OCI-LY1 (cell line): ENCODE measurements at regions not wholly inside any gene's neighbourhood (a gene's known extent, or its start where the extent isn't known, plus 50 kb on each side); places are given as distances from the start of the nearest gene placed in this dataset.

Source experiments
- H2AFZ ChIP-seq: fragments of 200-600 bp; sonication (generic), shearing (Covaris generic); 2 replicates; pipeline ENCODE4 v1.6.0; 2014; ENCODE audit warnings: antibody characterized with exemption, mild to moderate bottlenecking, low read length
- H3F3A ChIP-seq: fragments of 200-600 bp; sonication (generic), shearing (Covaris generic); 2 replicates; pipeline ENCODE4 v1.6.0; 2014; ENCODE audit warnings: mild to moderate bottlenecking, antibody characterized with exemption, low read length, moderate library complexity; ENCODE audit not compliant: insufficient read depth
- H3K27ac ChIP-seq: fragments of 200-600 bp; sonication (generic); 2 replicates; pipeline ENCODE4 v1.5.1; 2014; ENCODE audit warnings: low read length, mixed run types, mild to moderate bottlenecking, low read depth; ENCODE audit not compliant: poor library complexity, severe bottlenecking
- H3K27me3 ChIP-seq: fragments of 200-600 bp; sonication (generic); 2 replicates; pipeline ENCODE4 v1.6.0; 2014; ENCODE audit warnings: antibody characterized with exemption, mild to moderate bottlenecking, low read length, moderate library complexity; ENCODE audit not compliant: insufficient read depth
- H3K36me3 ChIP-seq: fragments of 200-600 bp; sonication (generic); 2 replicates; pipeline ENCODE4 v1.6.1; 2014; ENCODE audit warnings: mild to moderate bottlenecking, antibody characterized with exemption, low read length, moderate library complexity, mixed read lengths; ENCODE audit not compliant: insufficient read depth
- H3K4me1 ChIP-seq: fragments of 200-600 bp; sonication (generic); 2 replicates; pipeline ENCODE4 v1.5.1; 2014; ENCODE audit warnings: mild to moderate bottlenecking, low read length, moderate library complexity; ENCODE audit not compliant: insufficient read depth, severe bottlenecking
- H3K4me2 ChIP-seq: fragments of 200-600 bp; sonication (generic), shearing (Covaris generic); 2 replicates; pipeline ENCODE4 v1.6.1; 2014; ENCODE audit warnings: low read length
- H3K4me3 ChIP-seq: fragments of 200-600 bp; sonication (generic); 2 replicates; pipeline ENCODE4 v1.5.1; 2014; ENCODE audit warnings: low read length, low read depth, mild to moderate bottlenecking, mixed read lengths; ENCODE audit not compliant: poor library complexity, severe bottlenecking
- H3K79me2 ChIP-seq: fragments of 200-600 bp; shearing (Covaris generic); 2 replicates; pipeline ENCODE4 v1.6.1; 2016; ENCODE audit warnings: mixed run types, low read length, mixed read lengths; ENCODE audit not compliant: insufficient read depth
- H3K9ac ChIP-seq: fragments of 200-600 bp; sonication (generic), shearing (Covaris generic); 2 replicates; pipeline ENCODE4 v1.6.1; 2014; ENCODE audit warnings: mild to moderate bottlenecking, low read length, mixed read lengths
- H3K9me2 ChIP-seq: fragments of 200-600 bp; sonication (generic), shearing (Covaris generic); 2 replicates; pipeline ENCODE4 v1.6.1; 2014; ENCODE audit warnings: low read depth, mild to moderate bottlenecking, low read length, mixed read lengths
- H3K9me3 ChIP-seq: fragments of 200-600 bp; shearing (Covaris generic); 2 replicates; pipeline ENCODE4 v1.6.1; 2014; ENCODE audit warnings: low read length, mixed read lengths
- H4K20me1 ChIP-seq: fragments of 200-600 bp; sonication (generic), shearing (Covaris generic); 2 replicates; pipeline ENCODE4 v1.6.0; 2016; ENCODE audit warnings: mild to moderate bottlenecking, low read length; ENCODE audit not compliant: insufficient read depth
- CTCF ChIP-seq: fragments of 200-600 bp; sonication (generic), shearing (Covaris generic); IDR thresholded peaks from 2 replicates; pipeline ENCODE4 v1.5.1; 2017; ENCODE audit warnings: mild to moderate bottlenecking, antibody characterized with exemption, low read length, moderate library complexity, mixed read lengths
- EZH2 ChIP-seq: fragments of 200-600 bp; sonication (generic), shearing (Covaris generic); IDR thresholded peaks from 2 replicates; pipeline ENCODE4 v1.8.0; 2017; ENCODE audit warnings: borderline replicate concordance, mixed run types, mild to moderate bottlenecking, antibody characterized with exemption, low read length, moderate library complexity, mixed read lengths

- no peaks in the 10 kb centered on the region for H3K36me3 ChIP-seq
- peaks cover 11% of the 10 kb centered on the region; the same call in 1 of the 2 replicates for H3K9me3 ChIP-seq
- H3K27me3 ChIP-seq = no peaks in the 10 kb centered on the region
- H3K4me1 ChIP-seq = peaks cover 52% of the 10 kb centered on the region
- H3K9me2 ChIP-seq = no peaks in the 10 kb centered on the region
- H3F3A ChIP-seq = peaks cover 5% of the 10 kb centered on the region
- no peaks in the 10 kb centered on the region for H4K20me1 ChIP-seq
- peak overlapping the region; percentile 24 for H3K4me3 ChIP-seq
- H3K9ac ChIP-seq = peak overlapping the region; percentile 55
- H3K4me2 ChIP-seq = peak overlapping the region; percentile 53
- H2AFZ ChIP-seq = no peak overlapping the region
- H3K27ac ChIP-seq = peak overlapping the region; percentile 99
- TF ChIP-seq EZH2 = no peak
- TF ChIP-seq CTCF = no peak
- no peaks in the 10 kb centered on the region for H3K79me2 ChIP-seq
Observed at GRCh38 chr4:176013476-176014247, 52.0 kb upstream of the WDR17 start.

- peak overlapping the region; percentile 53 for H3K4me2 ChIP-seq
- H3F3A ChIP-seq = peaks cover 5% of the 10 kb centered on the region
- H3K36me3 ChIP-seq = no peaks in the 10 kb centered on the region
- peaks cover 52% of the 10 kb centered on the region for H3K4me1 ChIP-seq
- peaks cover 3% of the 10 kb centered on the region; the same call in 1 of the 2 replicates for H3K9me3 ChIP-seq
- H2AFZ ChIP-seq = no peak overlapping the region
- H3K27me3 ChIP-seq = no peaks in the 10 kb centered on the region
- H3K79me2 ChIP-seq = no peaks in the 10 kb centered on the region
- no peak overlapping the region for H3K4me3 ChIP-seq
- peak overlapping the region; percentile 99 for H3K27ac ChIP-seq
- H3K9me2 ChIP-seq = no peaks in the 10 kb centered on the region
- H4K20me1 ChIP-seq = no peaks in the 10 kb centered on the region
- peak overlapping the region; percentile 55 for H3K9ac ChIP-seq
- TF ChIP-seq CTCF (no peak), EZH2 (no peak)
Observed at GRCh38 chr4:176014583-176015108, 51.0 kb upstream of the WDR17 start.
